HEK293T (cell line): ENCODE measurements at regions not wholly inside any gene's neighbourhood (a gene's known extent, or its start where the extent isn't known, plus 50 kb on each side); places are given as distances from the start of the nearest gene placed in this dataset.
"Not testable (repeated sequence)": the region's sequence is repeated elsewhere in the genome, so short reads cannot be mapped to it uniquely, and the experiment has no call there.

Experiments used
- CTCF ChIA-PET: fragments of 350-600 bp; formaldehyde crosslinking; extraction: SDS; loops from one replicate; lab custom pipeline; 2021; ENCODE audit warnings: antibody characterized with exemption, inconsistent platforms; lab: Yijun Ruan, JAX
- POLR2A ChIA-PET: fragments of 350-600 bp; formaldehyde crosslinking; extraction: SDS; loops from one replicate; lab custom pipeline; 2020; ENCODE audit warnings: antibody characterized with exemption, inconsistent platforms; lab: Yijun Ruan, JAX
- DNase-seq: peaks from one replicate; pipeline ENCODE4 v3.0.0; 2012; ENCODE audit warnings: mixed read lengths; ENCODE audit errors: extremely low spot score
- ARNT ChIP-seq: fragments of 450-650 bp; IDR thresholded peaks from 2 replicates; pipeline ENCODE4 v1.6.1; 2017; ENCODE audit warnings: mild to moderate bottlenecking
- BHLHE40 ChIP-seq: fragments of 450-650 bp; IDR thresholded peaks from 2 replicates; pipeline ENCODE4 v1.6.1; 2016; ENCODE audit warnings: mild to moderate bottlenecking, moderate library complexity, borderline replicate concordance
- CTBP1 ChIP-seq: fragments of 450-650 bp; IDR thresholded peaks from 2 replicates; pipeline ENCODE4 v1.6.1; 2016; ENCODE audit warnings: borderline replicate concordance
- ELF4 ChIP-seq: fragments of 450-650 bp; IDR thresholded peaks from 2 replicates; pipeline ENCODE4 v1.6.1; 2017; ENCODE audit warnings: antibody characterized with exemption
- FOXA1 ChIP-seq: fragments of 450-650 bp; IDR thresholded peaks from 2 replicates; pipeline ENCODE4 v1.6.1; 2016; ENCODE audit warnings: mild to moderate bottlenecking
- FOXK2 ChIP-seq: fragments of 450-650 bp; IDR thresholded peaks from 2 replicates; pipeline ENCODE4 v1.6.1; 2016; ENCODE audit warnings: mild to moderate bottlenecking
- FOXM1 ChIP-seq: fragments of 450-650 bp; IDR thresholded peaks from 2 replicates; pipeline ENCODE4 v1.6.1; 2017; ENCODE audit warnings: mild to moderate bottlenecking, borderline replicate concordance
- HDGF ChIP-seq: fragments of 450-650 bp; IDR thresholded peaks from 2 replicates; pipeline ENCODE4 v1.6.1; 2017; ENCODE audit warnings: antibody characterized with exemption, borderline replicate concordance
- L3MBTL2 ChIP-seq: fragments of 450-650 bp; conservative IDR thresholded peaks from 2 replicates; pipeline ENCODE4 v1.6.1; 2016; ENCODE audit warnings: mild to moderate bottlenecking
- LEF1 ChIP-seq: fragments of 450-650 bp; IDR thresholded peaks from 2 replicates; pipeline ENCODE4 v1.6.1; 2017; ENCODE audit warnings: mild to moderate bottlenecking, borderline replicate concordance
- NFRKB ChIP-seq: fragments of 450-650 bp; IDR thresholded peaks from 2 replicates; pipeline ENCODE4 v1.6.1; 2016; ENCODE audit warnings: mild to moderate bottlenecking, moderate library complexity
- PKNOX1 ChIP-seq: fragments of 450-650 bp; IDR thresholded peaks from 2 replicates; pipeline ENCODE4 v1.6.1; 2016
- SP1 ChIP-seq: fragments of 450-650 bp; IDR thresholded peaks from 2 replicates; pipeline ENCODE4 v1.6.1; 2017
- SUZ12 ChIP-seq: fragments of 450-650 bp; IDR thresholded peaks from 2 replicates; pipeline ENCODE4 v1.6.1; 2016; ENCODE audit warnings: mild to moderate bottlenecking
- TARDBP ChIP-seq: fragments of 450-650 bp; IDR thresholded peaks from 2 replicates; pipeline ENCODE4 v1.6.1; 2016
- ZNF384 ChIP-seq: fragments of 450-650 bp; IDR thresholded peaks from 2 replicates; pipeline ENCODE4 v1.6.1; 2016

GRCh38 chr1:73839922-73840321, 358.1 kb downstream of the LRRIQ3 start:
- CTCF ChIA-PET, result interaction anchor here (0.7 kb wide), 2 partner anchors 24 to 67 kb away, joined by 3 to 4 read pairs; no protein-coding TSS in a partner anchor
- POLR2A ChIA-PET, result no interaction called here
- no peak for DNase-seq
- TF ChIP-seq CTBP1 (no peak), LEF1 (no peak), FOXM1 (no peak), SP1 (no peak), ARNT (no peak), BHLHE40 (no peak), ELF4 (no peak), FOXK2 (no peak), L3MBTL2 (no peak), FOXA1 (no peak), PKNOX1 (no peak), TARDBP (no peak), HDGF (no peak), SUZ12 (no peak), ZNF384 (no peak), NFRKB (no peak)

GRCh38 chr1:73832276-73833181, 365.4 kb downstream of the LRRIQ3 start:
- POLR2A ChIA-PET, result no interaction called here
- CTCF ChIA-PET, result no interaction called here

DNA sequence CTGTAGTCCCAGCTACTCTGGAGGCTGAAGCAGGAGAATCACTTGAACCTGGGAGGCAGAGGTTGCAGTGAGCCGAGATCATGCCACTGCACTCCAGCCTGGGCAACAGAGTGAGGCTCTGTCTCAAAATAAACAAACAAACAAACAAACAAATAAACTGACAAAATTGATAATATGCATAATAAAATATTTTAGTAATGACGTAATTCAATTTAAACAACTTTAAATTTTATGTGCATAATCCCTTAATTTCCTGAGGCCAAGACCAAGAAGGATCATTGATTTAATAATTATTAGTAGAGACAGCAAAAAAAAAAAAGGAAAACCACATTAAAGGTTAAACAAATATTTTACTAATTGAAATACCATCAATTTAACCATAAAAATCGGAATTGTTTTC, 370.7 kb downstream of the LRRIQ3 start:
- CTCF ChIA-PET, POLR2A ChIA-PET, DNase-seq: not testable (repeated sequence)

More at GRCh38 chr1:73832276-73833181, 365.4 kb downstream of the LRRIQ3 start:
- TF ChIP-seq ELF4, result no peak
- DNase-seq, result no peak

DNA sequence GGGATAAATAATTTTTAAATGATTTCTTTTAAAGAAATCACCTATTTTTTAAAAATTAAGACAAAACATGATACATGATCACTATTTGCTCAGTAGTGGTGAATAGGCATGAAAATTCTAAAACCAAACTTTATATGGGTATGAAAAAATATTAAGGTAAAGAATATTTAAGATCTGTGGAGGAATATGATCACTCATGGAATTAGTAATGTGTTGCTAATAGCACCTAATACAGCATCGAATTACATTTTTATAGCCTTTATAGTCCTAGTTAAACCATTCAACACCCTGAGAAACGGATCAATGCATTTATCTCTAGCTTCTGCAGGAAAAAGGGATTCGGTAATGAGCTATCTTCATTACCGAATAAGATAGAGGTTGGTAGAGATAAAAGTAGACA, 373.9 kb downstream of the LRRIQ3 start:
- ChIA-PET CTCF (no interaction called here), POLR2A (no interaction called here)
- no peak for DNase-seq
- TF ChIP-seq BHLHE40, result no peak

DNA sequence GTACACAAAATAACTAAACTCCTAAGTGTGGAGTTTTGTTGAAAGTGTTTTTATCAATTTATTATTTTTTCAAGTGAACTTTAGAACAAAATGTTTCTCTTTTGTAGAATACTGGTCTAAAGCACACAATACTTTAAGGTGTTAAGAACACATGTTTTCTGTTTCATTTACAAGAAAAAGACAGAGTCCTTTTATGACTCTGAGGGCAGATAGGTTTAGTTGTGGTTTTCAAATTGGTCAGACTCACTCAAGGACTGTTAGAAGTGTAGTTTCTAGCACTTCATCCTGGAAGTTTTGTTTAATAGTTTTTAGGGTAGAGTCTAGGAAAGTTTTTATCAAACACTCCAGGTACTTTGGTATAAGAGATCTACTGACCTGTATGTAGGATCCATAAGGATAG, 376.5 kb downstream of the LRRIQ3 start:
- DNase-seq, result no peak
- TF ChIP-seq LEF1, result no peak
- no peak for TF ChIP-seq FOXA1
- no peak for TF ChIP-seq HDGF
- TF ChIP-seq L3MBTL2, result no peak
- TF ChIP-seq FOXM1, result no peak
- CTCF ChIA-PET, result no interaction called here
- POLR2A ChIA-PET, result no interaction called here

GRCh38 chr1:73820843-73821242, 377.1 kb downstream of the LRRIQ3 start:
- CTCF ChIA-PET, result no interaction called here
- TF ChIP-seq L3MBTL2 (no peak), CTBP1 (no peak), HDGF (no peak), NFRKB (no peak), ZNF384 (no peak), ELF4 (no peak), FOXA1 (no peak), BHLHE40 (no peak), FOXK2 (no peak), FOXM1 (no peak), SUZ12 (no peak), TARDBP (no peak), SP1 (no peak), PKNOX1 (no peak), LEF1 (no peak)

DNA sequence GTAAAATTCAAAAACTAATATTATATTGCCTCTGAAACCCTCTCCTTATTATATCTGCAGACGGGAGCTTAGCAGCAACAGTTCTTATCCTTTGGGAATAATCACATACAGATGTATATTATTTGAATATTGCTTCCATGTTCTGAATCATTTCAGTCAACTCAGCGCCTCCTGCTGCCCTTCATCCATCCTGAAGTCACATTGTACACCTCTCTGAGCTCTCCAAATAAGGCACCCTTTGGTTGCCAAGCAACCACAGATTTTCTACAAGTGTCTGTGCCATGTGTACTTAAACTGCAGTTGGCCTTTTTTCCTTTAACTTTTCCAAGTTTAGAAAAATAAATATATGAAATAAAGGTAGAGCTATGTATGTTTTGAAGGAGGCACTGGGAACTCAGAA, 384.3 kb downstream of the LRRIQ3 start:
- CTCF ChIA-PET, result no interaction called here
- POLR2A ChIA-PET, result no interaction called here

More at GRCh38 chr1:73820843-73821242, 377.1 kb downstream of the LRRIQ3 start:
- DNase-seq, result no peak
- POLR2A ChIA-PET, result no interaction called here

DNA sequence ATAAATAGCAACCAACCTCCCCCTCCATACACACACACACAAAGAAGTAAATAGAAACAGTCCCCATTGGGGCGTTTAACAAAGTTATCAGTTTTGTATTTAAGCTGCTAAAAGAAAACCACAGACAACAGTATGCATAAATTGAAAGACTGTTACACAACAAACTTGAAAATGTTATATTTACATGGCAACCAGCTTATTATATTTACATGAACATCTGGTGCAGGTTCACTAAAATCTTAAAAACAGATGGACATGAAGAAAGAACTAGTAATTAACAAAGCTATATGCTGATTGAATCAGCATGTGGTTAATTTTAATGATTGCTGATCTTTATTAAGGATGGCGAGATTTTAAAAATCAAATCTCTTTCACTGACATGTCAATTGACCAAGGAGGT, 384.7 kb downstream of the LRRIQ3 start:
- CTCF ChIA-PET, result no interaction called here
- TF ChIP-seq L3MBTL2, result no peak
- TF ChIP-seq FOXM1, result no peak
- no peak for TF ChIP-seq CTBP1
- no peak for TF ChIP-seq FOXK2
- TF ChIP-seq LEF1, result no peak
- no peak for TF ChIP-seq NFRKB
- TF ChIP-seq SUZ12, result no peak
- TF ChIP-seq TARDBP, result no peak
- no peak for TF ChIP-seq ARNT
- TF ChIP-seq FOXA1, result no peak
- no peak for TF ChIP-seq BHLHE40
- no peak for TF ChIP-seq HDGF
- TF ChIP-seq SP1, result no peak
- no peak for TF ChIP-seq ZNF384
- TF ChIP-seq ELF4, result no peak
- no peak for TF ChIP-seq PKNOX1
- no peak for DNase-seq
- POLR2A ChIA-PET, result no interaction called here

More for the DNA sequence above, 384.3 kb downstream of the LRRIQ3 start:
- no peak for TF ChIP-seq ELF4
- DNase-seq, result no peak
